C4-2B (cell line): ENCODE measurements at regions not wholly inside any gene's neighbourhood (a gene's known extent, or its start where the extent isn't known, plus 50 kb on each side); places are given as distances from the start of the nearest gene placed in this dataset.

ENCODE experiments used
- ZFX ChIP-seq: fragments of 450-650 bp; IDR thresholded peaks from 2 replicates; pipeline ENCODE4 v1.6.1; 2017
- TF ChIP-seq, protein P1 (sequence below): fragments of 450-650 bp; conservative IDR thresholded peaks from 2 replicates; pipeline ENCODE4 v1.5.1; 2017; ENCODE audit warnings: mild to moderate bottlenecking

DNA sequence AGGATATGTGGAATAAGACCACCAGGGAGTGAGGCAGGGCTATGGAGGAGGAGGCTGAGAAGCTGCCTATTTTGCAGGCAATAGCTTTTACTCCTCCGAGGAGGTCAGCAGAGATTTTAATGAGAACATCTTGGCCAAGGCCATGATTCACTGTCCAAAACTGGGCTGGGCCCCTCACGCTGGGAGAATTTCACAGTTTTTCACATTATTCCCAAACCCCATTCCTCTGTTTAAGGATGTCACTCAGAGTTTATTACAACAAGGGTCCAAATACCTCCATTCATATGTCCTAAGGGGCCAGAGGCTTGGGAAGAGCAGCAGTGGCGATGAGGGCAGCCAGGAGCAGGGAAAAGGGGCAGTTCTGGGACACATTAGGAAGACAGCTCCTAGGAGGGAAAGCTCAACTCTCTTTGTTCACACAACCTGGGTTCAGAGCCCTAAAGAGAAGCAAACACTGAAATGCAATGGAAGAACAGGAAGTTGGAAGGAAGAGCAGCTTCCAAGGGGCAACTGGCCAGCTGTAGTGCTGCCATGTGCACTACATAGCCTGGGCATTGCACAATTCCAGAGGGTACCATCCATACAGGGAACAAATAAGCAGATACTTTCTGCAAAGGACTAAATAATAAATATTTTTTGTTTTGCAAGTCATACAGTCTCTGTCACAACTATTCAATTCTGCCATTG, 283.2 kb downstream of the NUAK1 start:
- TF ChIP-seq, protein P1, sequence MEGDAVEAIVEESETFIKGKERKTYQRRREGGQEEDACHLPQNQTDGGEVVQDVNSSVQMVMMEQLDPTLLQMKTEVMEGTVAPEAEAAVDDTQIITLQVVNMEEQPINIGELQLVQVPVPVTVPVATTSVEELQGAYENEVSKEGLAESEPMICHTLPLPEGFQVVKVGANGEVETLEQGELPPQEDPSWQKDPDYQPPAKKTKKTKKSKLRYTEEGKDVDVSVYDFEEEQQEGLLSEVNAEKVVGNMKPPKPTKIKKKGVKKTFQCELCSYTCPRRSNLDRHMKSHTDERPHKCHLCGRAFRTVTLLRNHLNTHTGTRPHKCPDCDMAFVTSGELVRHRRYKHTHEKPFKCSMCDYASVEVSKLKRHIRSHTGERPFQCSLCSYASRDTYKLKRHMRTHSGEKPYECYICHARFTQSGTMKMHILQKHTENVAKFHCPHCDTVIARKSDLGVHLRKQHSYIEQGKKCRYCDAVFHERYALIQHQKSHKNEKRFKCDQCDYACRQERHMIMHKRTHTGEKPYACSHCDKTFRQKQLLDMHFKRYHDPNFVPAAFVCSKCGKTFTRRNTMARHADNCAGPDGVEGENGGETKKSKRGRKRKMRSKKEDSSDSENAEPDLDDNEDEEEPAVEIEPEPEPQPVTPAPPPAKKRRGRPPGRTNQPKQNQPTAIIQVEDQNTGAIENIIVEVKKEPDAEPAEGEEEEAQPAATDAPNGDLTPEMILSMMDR, result no peak
- no peak for TF ChIP-seq ZFX
